GM19351 (cell line): ENCODE measurements at regions not wholly inside any gene's neighbourhood (a gene's known extent, or its start where the extent isn't known, plus 50 kb on each side); places are given as distances from the start of the nearest gene placed in this dataset.
"Not testable (repeated sequence)": the region's sequence is repeated elsewhere in the genome, so short reads cannot be mapped to it uniquely, and the experiment has no call there.

Source experiments
- ATAC-seq: cut with Tn5 transposase; IDR thresholded peaks from one replicate; pipeline ENCODE4 v1.9.1; 2021; ENCODE audit warnings: mild to moderate bottlenecking, moderate library complexity; ENCODE audit not compliant: unreplicated experiment

DNA sequence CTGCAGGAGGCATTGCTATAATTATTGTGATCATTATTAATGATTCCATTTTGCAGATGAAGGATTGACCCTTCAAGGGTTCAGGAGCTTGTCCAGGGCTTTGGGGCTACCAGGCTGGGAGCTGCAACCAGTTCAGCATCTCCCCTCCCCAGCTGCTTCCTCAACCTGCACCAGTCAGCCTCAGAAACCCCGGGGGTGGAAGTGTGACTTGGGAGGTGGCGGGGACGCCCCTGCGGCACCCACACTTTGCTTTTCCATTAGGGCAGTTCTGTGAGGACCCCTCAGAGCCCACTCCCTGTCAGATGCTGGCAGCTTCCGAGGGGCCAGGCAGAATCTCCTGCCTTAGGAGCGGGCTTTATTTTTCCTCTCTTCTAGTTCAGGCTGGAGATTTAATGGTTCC is 85.6 kb downstream of the OLFM1 start:
- no peak for ATAC-seq

- no peak for ATAC-seq
Measured at GRCh38 chr9:135174248-135174647, 86.8 kb downstream of the OLFM1 start.

DNA sequence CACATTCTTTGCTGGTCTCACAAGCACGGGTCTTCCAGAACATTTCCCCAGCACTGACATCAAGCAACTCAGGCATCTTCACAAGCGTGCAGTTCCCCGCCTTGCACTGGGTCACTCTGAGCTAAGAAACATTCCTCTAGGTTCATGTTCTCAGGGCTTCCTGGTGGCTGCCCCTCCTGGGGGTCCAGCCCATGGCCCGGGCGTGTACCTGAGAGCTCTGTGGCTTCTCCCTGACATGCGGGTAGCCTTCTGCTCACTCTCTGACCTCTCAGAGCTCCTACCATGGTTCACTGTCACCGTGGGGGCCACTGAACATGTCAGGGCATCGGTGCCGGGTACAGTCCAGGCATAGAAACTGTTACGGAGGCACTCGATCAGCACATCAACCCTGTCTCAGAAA is 87.5 kb downstream of the OLFM1 start:
- ATAC-seq = no peak

- ATAC-seq = no peak
Measured at GRCh38 chr9:135176284-135176683, 88.8 kb downstream of the OLFM1 start.

GRCh38 chr9:135177562-135177961 is 90.1 kb downstream of the OLFM1 start:
- not testable (repeated sequence) for ATAC-seq

- no peak for ATAC-seq
Measured at GRCh38 chr9:135178498-135178897, 91.0 kb downstream of the OLFM1 start.

DNA sequence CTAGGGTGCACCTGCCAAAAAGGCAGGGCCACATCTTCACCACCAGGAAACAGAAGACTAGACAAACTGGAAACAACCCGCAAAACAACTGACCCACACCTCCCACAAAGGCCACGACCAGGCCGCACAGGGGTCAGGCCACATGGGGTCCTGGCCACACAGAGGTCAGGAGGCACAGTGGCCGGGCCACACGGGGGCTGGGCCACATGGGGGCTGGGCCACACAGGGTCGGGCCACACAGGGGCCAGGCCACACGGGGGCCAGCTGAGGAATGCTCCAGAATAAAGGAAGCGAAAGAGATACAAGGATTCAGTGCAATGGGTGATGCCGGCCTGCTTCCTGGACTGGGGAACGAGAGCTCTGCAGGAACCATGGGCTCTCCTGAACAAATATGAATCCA is 91.6 kb downstream of the OLFM1 start:
- no peak for ATAC-seq

DNA sequence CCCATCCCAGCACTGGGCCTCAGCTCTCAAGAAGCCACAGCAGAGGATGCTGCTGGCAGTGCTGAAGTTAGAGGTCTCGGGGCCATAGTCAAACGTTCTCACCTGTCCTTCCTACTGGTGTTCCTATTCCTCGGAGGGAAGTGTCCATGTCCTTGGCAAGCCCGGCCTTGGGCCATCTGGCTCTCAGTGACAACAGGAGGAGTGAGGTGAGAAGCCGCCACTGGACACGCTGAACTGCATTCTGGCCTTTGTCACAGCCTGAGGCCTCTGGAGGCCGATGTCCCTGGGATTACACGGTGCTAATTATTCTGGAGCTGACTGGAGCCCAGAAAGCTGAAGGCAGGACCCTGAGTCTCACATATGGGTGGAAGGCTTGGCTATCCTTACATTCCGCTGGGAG is 92.5 kb downstream of the OLFM1 start:
- no peak for ATAC-seq

- no peak for ATAC-seq
Measured at GRCh38 chr9:135180586-135180985, 93.1 kb downstream of the OLFM1 start.

DNA sequence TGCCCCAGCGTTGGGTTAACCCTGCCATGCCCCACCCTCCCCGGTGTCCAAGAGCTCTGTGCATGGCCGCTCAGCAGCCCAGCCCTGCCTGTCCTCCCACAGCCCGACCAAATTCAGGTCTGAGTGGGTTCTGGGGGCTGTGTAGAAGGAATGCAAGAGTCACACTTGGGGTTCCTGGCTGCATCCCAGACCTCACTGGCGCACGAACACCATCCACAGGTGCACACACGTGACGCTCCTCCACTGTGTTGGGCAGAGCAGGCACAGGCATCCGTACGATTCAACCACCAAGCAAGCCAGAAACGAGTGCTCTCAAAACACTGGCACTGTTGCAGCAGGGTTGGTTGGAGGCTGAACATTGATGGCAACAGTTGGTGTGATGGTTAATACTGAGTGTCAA is 93.9 kb downstream of the OLFM1 start:
- ATAC-seq = no peak

DNA sequence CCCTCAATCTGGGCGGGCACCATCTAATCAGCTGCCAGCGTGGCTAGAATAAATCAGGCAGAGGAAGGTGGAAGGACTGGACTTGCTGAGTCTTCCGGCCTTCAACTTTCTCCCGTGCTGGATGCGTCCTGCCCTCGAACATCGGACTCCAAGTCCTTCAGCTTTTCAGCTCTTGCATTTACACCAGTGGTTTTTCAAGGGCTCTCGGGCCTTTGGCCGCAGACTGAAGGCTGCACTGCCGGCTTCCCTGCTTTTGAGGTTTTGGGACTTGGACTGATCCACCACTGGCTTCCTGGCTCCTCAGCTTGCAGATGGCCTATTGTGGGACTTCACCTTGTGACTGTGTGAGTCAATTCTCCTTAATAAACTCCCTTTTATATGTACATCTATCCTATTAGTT is 94.4 kb downstream of the OLFM1 start:
- ATAC-seq = not testable (repeated sequence)

- no peak for ATAC-seq
Measured at GRCh38 chr9:135183069-135183468, 95.6 kb downstream of the OLFM1 start.

DNA sequence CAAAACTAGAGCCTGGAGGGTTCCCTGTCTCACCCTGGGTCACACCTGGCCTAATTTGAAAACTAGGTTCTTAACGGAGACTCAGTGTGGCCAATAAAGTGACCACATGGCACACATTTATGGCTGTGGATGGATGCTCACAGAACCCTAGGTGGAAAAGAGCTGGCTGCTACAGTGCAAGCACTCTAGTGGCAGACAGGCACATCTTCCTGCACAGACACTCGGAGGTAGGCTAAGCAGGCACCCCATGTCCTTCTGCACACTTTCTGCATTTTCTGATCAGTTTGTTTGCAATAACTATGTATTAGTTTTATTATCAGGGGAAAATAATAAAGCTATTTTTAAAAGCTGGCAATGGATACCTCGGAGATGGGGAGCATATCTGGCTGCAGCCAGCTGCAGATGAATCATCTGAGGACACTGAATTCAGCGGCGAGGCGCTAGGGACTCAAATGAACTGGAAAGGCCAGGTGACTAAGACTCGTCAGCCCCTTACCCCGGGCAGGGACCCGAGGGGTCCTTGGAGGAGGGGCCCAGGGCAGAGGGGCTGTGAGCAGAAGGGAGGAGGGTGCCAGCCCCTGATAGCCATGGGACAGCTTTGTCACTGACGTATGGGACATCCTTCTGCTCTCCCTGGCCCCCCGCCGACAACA is 96.2 kb downstream of the OLFM1 start:
- no peak for ATAC-seq

GRCh38 chr9:135184181-135185053 is 96.9 kb downstream of the OLFM1 start:
- ATAC-seq = no peak

DNA sequence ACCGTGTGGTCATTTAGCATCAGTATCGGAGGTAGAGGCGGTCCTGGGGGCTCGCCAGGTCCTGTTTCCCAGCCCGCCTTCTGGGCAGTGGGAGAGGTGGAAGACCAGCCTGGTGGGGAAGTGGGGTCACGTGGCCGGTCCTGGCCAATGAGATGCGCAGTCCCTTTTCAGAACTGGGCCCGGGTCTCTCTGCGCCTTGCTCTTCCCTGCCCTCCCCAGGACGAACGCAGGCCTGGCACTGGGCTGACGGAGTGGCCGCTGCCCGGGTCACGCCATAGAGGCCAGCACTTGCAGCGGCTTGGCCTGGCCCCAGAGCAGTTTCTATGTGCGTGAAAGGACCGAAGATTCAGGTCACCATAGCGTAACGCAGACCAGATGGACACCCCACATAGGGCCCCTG is 97.6 kb downstream of the OLFM1 start:
- ATAC-seq = no peak

GRCh38 chr9:135186248-135187164 is 99.0 kb downstream of the OLFM1 start:
- no peak for ATAC-seq

- no peak for ATAC-seq
Measured at GRCh38 chr9:135187365-135187764, 99.9 kb downstream of the OLFM1 start.

GRCh38 chr9:135188681-135189151 is 101.2 kb downstream of the OLFM1 start:
- ATAC-seq = no peak

- ATAC-seq = no peak
Measured at GRCh38 chr9:135189497-135189896, 102.0 kb downstream of the OLFM1 start.

GRCh38 chr9:135190789-135191577 is 103.5 kb downstream of the OLFM1 start:
- ATAC-seq = no peak
